ENCODE measurements at regions not wholly inside any gene's neighbourhood (a gene's known extent, or its start where the extent isn't known, plus 50 kb on each side); places are given as distances from the start of the nearest gene placed in this dataset.
A peak's percentile ranks its signal among the peaks of the same experiment; 100 is the strongest.

GRCh38 chr13:26456650-26457049 lies 100.8 kb upstream of the WASF3 start:
- DNase-seq (ENCODE audit: low spot score), result no peak

- no peak for DNase-seq (ENCODE audit: low spot score)
These were observed 100.3 kb upstream of the WASF3 start for GRCh38 chr13:26457212-26457611.

- no peak for DNase-seq (ENCODE audit: low spot score)
These were observed 99.2 kb upstream of the WASF3 start for GRCh38 chr13:26458196-26458749.

- DNase-seq (ENCODE audit: low spot score), result no peak
These were observed 98.0 kb upstream of the WASF3 start for GRCh38 chr13:26459276-26460131.

- DNase-seq (ENCODE audit: low spot score), result no peak
These were observed 96.8 kb upstream of the WASF3 start for GRCh38 chr13:26460648-26461047.

GRCh38 chr13:26463296-26463695 lies 94.2 kb upstream of the WASF3 start:
- DNase-seq (ENCODE audit: low spot score), result no peak

- DNase-seq (ENCODE audit: low spot score), result no peak
These were observed 93.6 kb upstream of the WASF3 start for GRCh38 chr13:26463848-26464247.

GRCh38 chr13:26465514-26465913 lies 92.0 kb upstream of the WASF3 start:
- no peak for DNase-seq (ENCODE audit: low spot score)

- no peak for DNase-seq (ENCODE audit: low spot score)
These were observed 91.5 kb upstream of the WASF3 start for GRCh38 chr13:26465954-26466353.

GRCh38 chr13:26468265-26468801 lies 89.2 kb upstream of the WASF3 start:
- DNase-seq (ENCODE audit: low spot score), result no peak

GRCh38 chr13:26469602-26470001 lies 87.9 kb upstream of the WASF3 start:
- no peak for DNase-seq (ENCODE audit: low spot score)

GRCh38 chr13:26471807-26472206 lies 85.7 kb upstream of the WASF3 start:
- DNase-seq (ENCODE audit: low spot score), result no peak

GRCh38 chr13:26473571-26474230 lies 83.8 kb upstream of the WASF3 start:
- no peak for DNase-seq (ENCODE audit: low spot score)

GRCh38 chr13:26474286-26474685 lies 83.2 kb upstream of the WASF3 start:
- DNase-seq (ENCODE audit: low spot score), result no peak

- DNase-seq (ENCODE audit: low spot score), result no peak
These were observed 82.0 kb upstream of the WASF3 start for GRCh38 chr13:26475176-26476110.

GRCh38 chr13:26476111-26476781 lies 81.2 kb upstream of the WASF3 start:
- DNase-seq (ENCODE audit: low spot score), result no peak

- DNase-seq (ENCODE audit: low spot score), result no peak
These were observed 80.7 kb upstream of the WASF3 start for GRCh38 chr13:26476782-26477142.

GRCh38 chr13:26477681-26478080 lies 79.8 kb upstream of the WASF3 start:
- DNase-seq (ENCODE audit: low spot score), result no peak

- no peak for DNase-seq (ENCODE audit: low spot score)
These were observed 77.1 kb upstream of the WASF3 start for GRCh38 chr13:26480246-26480855.

GRCh38 chr13:26482451-26483197 lies 74.9 kb upstream of the WASF3 start:
- peak; percentile 92 for DNase-seq (ENCODE audit: low spot score)

All from NAMALWA (cell line).